Mucosa of descending colon (tissue), 3 donors: ENCODE measurements at regions not wholly inside any gene's neighbourhood (a gene's known extent, or its start where the extent isn't known, plus 50 kb on each side); places are given as distances from the start of the nearest gene placed in this dataset.

Source experiments
- ATAC-seq: fragments of 200-7000 bp; cut with Tn5 transposase; one replicate; pipeline ENCODE4 v1.9.1; 2020; ENCODE audit warnings: mild to moderate bottlenecking, moderate library complexity
- DNase-seq, 3 donors: peaks; one replicate each; pipeline ENCODE4 v3.0.0-alpha.2; 2020
- H3K36me3 ChIP-seq: fragments of 200-600 bp; one replicate; pipeline ENCODE4 v1.8.0; 2021; ENCODE audit warnings: low read depth, mild to moderate bottlenecking
- H3K4me1 ChIP-seq: fragments of 200-600 bp; one replicate; pipeline ENCODE4 v1.8.0; 2021; ENCODE audit warnings: low read depth, mild to moderate bottlenecking
- H3K4me3 ChIP-seq: fragments of 200-600 bp; one replicate; pipeline ENCODE4 v1.8.0; 2021; ENCODE audit warnings: mild to moderate bottlenecking
- H3K9me3 ChIP-seq: fragments of 200-600 bp; one replicate; pipeline ENCODE4 v1.8.0; 2021; ENCODE audit warnings: mild to moderate bottlenecking
- CTCF ChIP-seq: fragments of 200-600 bp; IDR thresholded peaks from one replicate; pipeline ENCODE4 v1.8.0; 2022; ENCODE audit warnings: antibody characterized with exemption, mild to moderate bottlenecking
- intact Hi-C, 2 donors: fragments of 100-400 bp; cut with DNase I in 1 of 2; cut with micrococcal nuclease in 1 of 2; formaldehyde crosslinking; loops; one replicate each; pipeline versions ENCODE4 v1.11.0 to v1.11.1; 2022; cut with DNase I, micrococcal nuclease
- donor health status: DM: no; HTN: no; CAD: no; lungs with moderate emphysema.
- donor health status: DM: no; HTN: no; CAD: no.
- donor health status: DM: no; HTN: yes; CAD: no.

GRCh38 chr5:58363461-58364249 is 96.2 kb downstream of the PLK2 start:
- no peak for TF ChIP-seq CTCF
- Histone ChIP-seq H3K4me3 (no peak overlapping the region), H3K9me3 (no peaks in the 10 kb centered on the region), H3K4me1 (no peaks in the 10 kb centered on the region), H3K36me3 (no peaks in the 10 kb centered on the region)
- intact Hi-C loops: no loop called here
- DNase-seq (no peak), ATAC-seq (no peak)

GRCh38 chr5:58362135-58362534 is 97.8 kb downstream of the PLK2 start:
- ATAC-seq (no peak), DNase-seq (no peak)
- no peak overlapping the region for H3K4me3 ChIP-seq
- H3K9me3 ChIP-seq: no peaks in the 10 kb centered on the region
- no peaks in the 10 kb centered on the region for H3K36me3 ChIP-seq
- H3K4me1 ChIP-seq: no peaks in the 10 kb centered on the region
- intact Hi-C loops: no loop called here
- no peak for TF ChIP-seq CTCF

GRCh38 chr5:58360794-58361193 is 99.1 kb downstream of the PLK2 start:
- TF ChIP-seq CTCF: no peak
- Histone ChIP-seq H3K4me3 (no peak overlapping the region), H3K4me1 (no peaks in the 10 kb centered on the region), H3K9me3 (no peaks in the 10 kb centered on the region), H3K36me3 (no peaks in the 10 kb centered on the region)
- ATAC-seq (no peak), DNase-seq (no peak)
- intact Hi-C loops: no loop called here

- H3K4me1 ChIP-seq: no peaks in the 10 kb centered on the region
- H3K36me3 ChIP-seq: no peaks in the 10 kb centered on the region
- no peaks in the 10 kb centered on the region for H3K9me3 ChIP-seq
- ATAC-seq: no peak
- intact Hi-C loops: no loop called here
- TF ChIP-seq CTCF: no peak
- no peak for DNase-seq
- no peak overlapping the region for H3K4me3 ChIP-seq
Observed at GRCh38 chr5:58359981-58360380, 99.9 kb downstream of the PLK2 start.

- intact Hi-C loops: no loop called here
Observed at GRCh38 chr5:58358501-58359178, 101.2 kb downstream of the PLK2 start.

More at GRCh38 chr5:58358501-58359178, 101.2 kb downstream of the PLK2 start:
- H3K9me3 ChIP-seq: no peaks in the 10 kb centered on the region
- TF ChIP-seq CTCF: no peak
- H3K4me3 ChIP-seq: no peak overlapping the region
- H3K36me3 ChIP-seq: no peaks in the 10 kb centered on the region
- ATAC-seq: no peak
- H3K4me1 ChIP-seq: no peaks in the 10 kb centered on the region
- no peak for DNase-seq
